Activated T-helper 17 cell treated with anti-CD3 and anti-CD28 coated beads, Interleukin-2, amount 50 U/mL, for 72 hours (primary cell): ENCODE measurements at regions not wholly inside any gene's neighbourhood (a gene's known extent, or its start where the extent isn't known, plus 50 kb on each side); places are given as distances from the start of the nearest gene placed in this dataset.

Experiments used
- ATAC-seq: fragments of 150-1000 bp; cut with Tn5 transposase; replicated peaks from 2 replicates; pipeline ENCODE4 v1.10.0; 2021; ENCODE audit warnings: mild to moderate bottlenecking, moderate library complexity
- H3K27ac Mint-ChIP-seq: one replicate; pipeline ENCODE4 v1.8.0; 2022; ENCODE audit warnings: mixed read lengths
- H3K27me3 Mint-ChIP-seq: one replicate; pipeline ENCODE4 v1.8.0; 2022; ENCODE audit warnings: mixed read lengths
- H3K36me3 Mint-ChIP-seq: one replicate; pipeline ENCODE4 v1.8.0; 2022; ENCODE audit warnings: low read depth, mild to moderate bottlenecking, mixed read lengths
- H3K4me1 Mint-ChIP-seq: one replicate; pipeline ENCODE4 v1.8.0; 2022; ENCODE audit warnings: mixed read lengths
- H3K4me3 Mint-ChIP-seq: one replicate; pipeline ENCODE4 v1.8.0; 2022; ENCODE audit warnings: mild to moderate bottlenecking, mixed read lengths
- H3K9me3 Mint-ChIP-seq: one replicate; pipeline ENCODE4 v1.8.0; 2022; ENCODE audit warnings: mixed read lengths

GRCh38 chr11:92554688-92555087 lies 330.1 kb downstream of the FAT3 start:
- no peak overlapping the region for H3K4me3 Mint-ChIP-seq
- no peak overlapping the region for H3K27ac Mint-ChIP-seq
- no peaks in the 10 kb centered on the region for H3K4me1 Mint-ChIP-seq
- no peaks in the 10 kb centered on the region for H3K27me3 Mint-ChIP-seq
- H3K36me3 Mint-ChIP-seq: no peaks in the 10 kb centered on the region
- H3K9me3 Mint-ChIP-seq: no peaks in the 10 kb centered on the region
- no peak for ATAC-seq

- H3K4me3 Mint-ChIP-seq: no peak overlapping the region
- H3K9me3 Mint-ChIP-seq: no peaks in the 10 kb centered on the region
- H3K27ac Mint-ChIP-seq: no peak overlapping the region
- no peaks in the 10 kb centered on the region for H3K4me1 Mint-ChIP-seq
- H3K36me3 Mint-ChIP-seq: no peaks in the 10 kb centered on the region
- H3K27me3 Mint-ChIP-seq: no peaks in the 10 kb centered on the region
- ATAC-seq: no peak
Measured at GRCh38 chr11:92556431-92556830, 331.8 kb downstream of the FAT3 start.

GRCh38 chr11:92557879-92558278 lies 333.3 kb downstream of the FAT3 start:
- H3K4me3 Mint-ChIP-seq: no peak overlapping the region
- ATAC-seq: no peak

GRCh38 chr11:92558323-92558722 lies 333.7 kb downstream of the FAT3 start:
- Mint-ChIP-seq H3K9me3 (no peaks in the 10 kb centered on the region), H3K4me1 (no peaks in the 10 kb centered on the region), H3K27me3 (peaks cover 3% of the 10 kb centered on the region), H3K36me3 (no peaks in the 10 kb centered on the region), H3K4me3 (no peak overlapping the region), H3K27ac (no peak overlapping the region)
- ATAC-seq: no peak

More at GRCh38 chr11:92557879-92558278, 333.3 kb downstream of the FAT3 start:
- no peaks in the 10 kb centered on the region for H3K4me1 Mint-ChIP-seq
- H3K9me3 Mint-ChIP-seq: no peaks in the 10 kb centered on the region
- H3K27ac Mint-ChIP-seq: no peak overlapping the region
- H3K27me3 Mint-ChIP-seq: peaks cover 3% of the 10 kb centered on the region
- H3K36me3 Mint-ChIP-seq: no peaks in the 10 kb centered on the region

GRCh38 chr11:92569726-92570125 lies 345.1 kb downstream of the FAT3 start:
- Mint-ChIP-seq H3K36me3 (no peaks in the 10 kb centered on the region), H3K27me3 (no peaks in the 10 kb centered on the region), H3K27ac (no peak overlapping the region), H3K9me3 (no peaks in the 10 kb centered on the region), H3K4me1 (no peaks in the 10 kb centered on the region), H3K4me3 (no peak overlapping the region)
- ATAC-seq: no peak

GRCh38 chr11:92572559-92572958 lies 347.9 kb downstream of the FAT3 start:
- no peaks in the 10 kb centered on the region for H3K36me3 Mint-ChIP-seq
- no peaks in the 10 kb centered on the region for H3K4me1 Mint-ChIP-seq
- ATAC-seq: no peak
- H3K27ac Mint-ChIP-seq: no peak overlapping the region
- no peaks in the 10 kb centered on the region for H3K27me3 Mint-ChIP-seq
- no peak overlapping the region for H3K4me3 Mint-ChIP-seq
- H3K9me3 Mint-ChIP-seq: no peaks in the 10 kb centered on the region

- Mint-ChIP-seq H3K9me3 (no peaks in the 10 kb centered on the region), H3K36me3 (no peaks in the 10 kb centered on the region), H3K4me3 (no peak overlapping the region), H3K27ac (no peak overlapping the region), H3K27me3 (no peaks in the 10 kb centered on the region), H3K4me1 (no peaks in the 10 kb centered on the region)
- ATAC-seq: no peak
Measured at GRCh38 chr11:92576315-92576714, 351.7 kb downstream of the FAT3 start.

- no peaks in the 10 kb centered on the region for H3K4me1 Mint-ChIP-seq
- H3K36me3 Mint-ChIP-seq: no peaks in the 10 kb centered on the region
- no peak overlapping the region for H3K4me3 Mint-ChIP-seq
- no peaks in the 10 kb centered on the region for H3K9me3 Mint-ChIP-seq
- no peak overlapping the region for H3K27ac Mint-ChIP-seq
- no peak for ATAC-seq
- H3K27me3 Mint-ChIP-seq: no peaks in the 10 kb centered on the region
Measured at GRCh38 chr11:92580908-92581307, 356.3 kb downstream of the FAT3 start.

GRCh38 chr11:92588393-92588792 lies 363.8 kb downstream of the FAT3 start:
- Mint-ChIP-seq H3K27ac (no peak overlapping the region), H3K27me3 (no peaks in the 10 kb centered on the region), H3K4me1 (no peaks in the 10 kb centered on the region), H3K9me3 (no peaks in the 10 kb centered on the region), H3K4me3 (no peak overlapping the region), H3K36me3 (no peaks in the 10 kb centered on the region)
- no peak for ATAC-seq

GRCh38 chr11:92589512-92589911 lies 364.9 kb downstream of the FAT3 start:
- ATAC-seq: no peak
- Mint-ChIP-seq H3K36me3 (no peaks in the 10 kb centered on the region), H3K27me3 (no peaks in the 10 kb centered on the region), H3K27ac (no peak overlapping the region), H3K4me3 (no peak overlapping the region), H3K4me1 (no peaks in the 10 kb centered on the region), H3K9me3 (no peaks in the 10 kb centered on the region)

GRCh38 chr11:92591521-92591920 lies 366.9 kb downstream of the FAT3 start:
- H3K9me3 Mint-ChIP-seq: no peaks in the 10 kb centered on the region
- no peak for ATAC-seq
- no peaks in the 10 kb centered on the region for H3K27me3 Mint-ChIP-seq
- no peak overlapping the region for H3K27ac Mint-ChIP-seq
- no peaks in the 10 kb centered on the region for H3K36me3 Mint-ChIP-seq
- no peaks in the 10 kb centered on the region for H3K4me1 Mint-ChIP-seq
- no peak overlapping the region for H3K4me3 Mint-ChIP-seq

GRCh38 chr11:92594251-92594650 lies 369.6 kb downstream of the FAT3 start:
- no peaks in the 10 kb centered on the region for H3K4me1 Mint-ChIP-seq
- no peak for ATAC-seq
- H3K9me3 Mint-ChIP-seq: peaks cover 4% of the 10 kb centered on the region
- no peak overlapping the region for H3K4me3 Mint-ChIP-seq
- no peaks in the 10 kb centered on the region for H3K27me3 Mint-ChIP-seq
- H3K27ac Mint-ChIP-seq: no peak overlapping the region
- H3K36me3 Mint-ChIP-seq: no peaks in the 10 kb centered on the region

- H3K27ac Mint-ChIP-seq: no peak overlapping the region
- peaks cover 4% of the 10 kb centered on the region for H3K9me3 Mint-ChIP-seq
- no peaks in the 10 kb centered on the region for H3K36me3 Mint-ChIP-seq
- no peak for ATAC-seq
- no peaks in the 10 kb centered on the region for H3K27me3 Mint-ChIP-seq
- no peaks in the 10 kb centered on the region for H3K4me1 Mint-ChIP-seq
- no peak overlapping the region for H3K4me3 Mint-ChIP-seq
Measured at GRCh38 chr11:92595052-92595451, 370.4 kb downstream of the FAT3 start.

GRCh38 chr11:92596596-92597317 lies 372.1 kb downstream of the FAT3 start:
- Mint-ChIP-seq H3K9me3 (peaks cover 8% of the 10 kb centered on the region), H3K27me3 (no peaks in the 10 kb centered on the region), H3K27ac (no peak overlapping the region), H3K36me3 (no peaks in the 10 kb centered on the region), H3K4me1 (no peaks in the 10 kb centered on the region), H3K4me3 (no peak overlapping the region)
- no peak for ATAC-seq

GRCh38 chr11:92601048-92601447 lies 368.4 kb upstream of the MTNR1B start:
- H3K27me3 Mint-ChIP-seq: no peaks in the 10 kb centered on the region
- peaks cover 8% of the 10 kb centered on the region for H3K9me3 Mint-ChIP-seq
- no peak overlapping the region for H3K27ac Mint-ChIP-seq
- ATAC-seq: no peak
- H3K36me3 Mint-ChIP-seq: no peaks in the 10 kb centered on the region
- H3K4me3 Mint-ChIP-seq: no peak overlapping the region
- no peaks in the 10 kb centered on the region for H3K4me1 Mint-ChIP-seq

- no peak overlapping the region for H3K27ac Mint-ChIP-seq
- H3K4me1 Mint-ChIP-seq: no peaks in the 10 kb centered on the region
- H3K9me3 Mint-ChIP-seq: peaks cover 3% of the 10 kb centered on the region
- H3K4me3 Mint-ChIP-seq: no peak overlapping the region
- no peak for ATAC-seq
- no peaks in the 10 kb centered on the region for H3K27me3 Mint-ChIP-seq
- no peaks in the 10 kb centered on the region for H3K36me3 Mint-ChIP-seq
Measured at GRCh38 chr11:92605667-92606066, 363.8 kb upstream of the MTNR1B start.
